Left forelimb (tissue), 1 donor: ENCODE measurements at regions not wholly inside any gene's neighbourhood (a gene's known extent, or its start where the extent isn't known, plus 50 kb on each side); places are given as distances from the start of the nearest gene placed in this dataset.

Experiments
- DNase-seq: peaks from one replicate; pipeline ENCODE4 v3.0.0-alpha.2; 2018; ENCODE audit warnings: low spot score

DNA sequence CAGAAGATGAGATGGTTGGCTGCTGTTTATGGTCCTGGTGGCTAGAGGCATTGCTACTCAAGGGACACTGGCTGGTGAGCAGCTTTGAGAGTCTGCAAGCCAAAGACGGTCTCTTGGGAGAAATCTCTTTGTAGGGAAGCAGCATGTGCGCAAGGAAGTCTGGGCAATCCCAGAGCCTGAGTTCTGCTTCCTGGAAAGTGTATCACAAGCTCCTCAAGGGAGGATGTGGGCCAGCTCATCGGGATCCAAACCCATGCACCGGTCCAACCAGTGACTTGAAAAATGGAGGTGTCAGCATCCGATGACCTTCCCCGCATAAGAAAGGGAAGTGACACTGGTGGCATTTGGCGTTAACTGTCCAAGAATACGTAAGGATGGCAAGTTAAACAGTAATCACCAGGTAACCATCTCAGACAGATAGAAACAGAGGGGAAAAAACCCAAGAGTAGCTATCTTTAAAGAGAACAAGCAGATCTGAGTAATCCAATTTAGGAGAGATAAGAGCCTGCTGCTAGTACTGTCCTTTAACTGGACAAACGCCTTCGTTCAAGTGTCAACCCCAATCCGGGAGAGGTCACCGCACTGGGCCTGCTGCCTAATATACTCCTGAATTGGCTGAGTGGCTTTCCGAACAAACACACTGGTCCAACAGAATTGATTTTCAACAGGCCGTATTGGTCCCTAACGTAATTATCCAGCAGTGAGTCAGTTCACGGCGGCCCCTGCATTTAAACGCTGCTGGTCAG lies 303.0 kb upstream of the ZFHX3 start:
- DNase-seq: no peak

DNA sequence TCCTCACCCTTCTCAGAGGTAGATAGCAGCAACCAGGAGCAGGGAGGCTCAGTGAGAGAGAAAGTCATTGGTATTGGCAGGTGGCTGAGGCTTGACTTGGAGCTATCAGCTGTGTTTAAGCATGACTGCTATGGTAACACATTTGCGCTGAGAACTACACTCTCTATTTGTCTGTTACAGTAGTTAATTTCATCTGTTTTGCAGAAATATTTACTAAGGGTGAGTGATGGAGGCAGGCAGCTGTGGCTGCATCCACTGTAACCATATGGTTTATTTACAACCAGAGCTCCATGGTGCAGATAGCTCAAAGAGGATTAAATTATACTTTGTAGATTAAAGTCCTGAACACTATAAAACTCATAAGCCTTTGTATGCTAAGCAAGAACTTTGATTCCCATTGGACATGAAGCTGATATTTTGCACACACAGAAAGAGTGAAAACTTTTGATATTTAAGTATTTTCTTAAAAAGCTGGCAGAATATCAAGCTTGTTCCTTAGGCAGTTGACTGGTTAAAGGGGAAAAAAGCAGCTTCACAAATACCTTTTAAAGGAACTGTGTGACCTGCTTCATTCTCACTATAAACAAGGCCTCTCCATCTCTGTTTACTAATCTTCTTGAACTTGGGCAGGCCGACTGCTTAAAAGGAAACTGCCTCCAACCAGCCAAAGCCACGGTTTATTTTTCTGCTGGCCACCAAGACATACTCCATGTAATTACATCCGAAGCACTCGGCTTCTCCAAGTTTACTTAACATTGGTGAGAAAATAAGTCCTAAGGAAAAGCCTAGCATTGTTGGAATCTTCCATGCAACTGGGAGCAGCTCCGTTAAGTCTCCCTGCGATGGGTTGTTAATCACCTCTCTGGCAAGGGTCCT lies 299.8 kb upstream of the ZFHX3 start:
- DNase-seq: no peak

DNA sequence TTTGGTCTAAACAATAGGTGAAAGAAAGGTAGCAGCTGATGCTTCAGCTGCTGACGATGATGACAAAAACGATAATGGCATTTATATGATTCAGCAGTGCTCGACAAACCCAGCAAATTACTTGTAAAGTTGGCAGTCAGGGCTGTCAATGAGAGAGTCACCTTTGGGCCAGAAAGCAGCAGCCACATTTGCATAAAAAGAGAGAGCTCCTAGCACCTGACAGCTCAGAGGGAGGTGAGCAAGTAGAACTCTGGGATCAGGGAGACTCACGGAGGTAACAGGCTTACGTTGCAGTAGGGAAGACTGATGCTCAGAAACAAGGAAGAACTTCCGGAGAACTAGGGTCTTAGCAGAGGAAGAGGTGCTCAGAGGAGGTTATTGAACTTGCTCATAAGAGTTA lies 291.9 kb upstream of the ZFHX3 start:
- no peak for DNase-seq

DNA sequence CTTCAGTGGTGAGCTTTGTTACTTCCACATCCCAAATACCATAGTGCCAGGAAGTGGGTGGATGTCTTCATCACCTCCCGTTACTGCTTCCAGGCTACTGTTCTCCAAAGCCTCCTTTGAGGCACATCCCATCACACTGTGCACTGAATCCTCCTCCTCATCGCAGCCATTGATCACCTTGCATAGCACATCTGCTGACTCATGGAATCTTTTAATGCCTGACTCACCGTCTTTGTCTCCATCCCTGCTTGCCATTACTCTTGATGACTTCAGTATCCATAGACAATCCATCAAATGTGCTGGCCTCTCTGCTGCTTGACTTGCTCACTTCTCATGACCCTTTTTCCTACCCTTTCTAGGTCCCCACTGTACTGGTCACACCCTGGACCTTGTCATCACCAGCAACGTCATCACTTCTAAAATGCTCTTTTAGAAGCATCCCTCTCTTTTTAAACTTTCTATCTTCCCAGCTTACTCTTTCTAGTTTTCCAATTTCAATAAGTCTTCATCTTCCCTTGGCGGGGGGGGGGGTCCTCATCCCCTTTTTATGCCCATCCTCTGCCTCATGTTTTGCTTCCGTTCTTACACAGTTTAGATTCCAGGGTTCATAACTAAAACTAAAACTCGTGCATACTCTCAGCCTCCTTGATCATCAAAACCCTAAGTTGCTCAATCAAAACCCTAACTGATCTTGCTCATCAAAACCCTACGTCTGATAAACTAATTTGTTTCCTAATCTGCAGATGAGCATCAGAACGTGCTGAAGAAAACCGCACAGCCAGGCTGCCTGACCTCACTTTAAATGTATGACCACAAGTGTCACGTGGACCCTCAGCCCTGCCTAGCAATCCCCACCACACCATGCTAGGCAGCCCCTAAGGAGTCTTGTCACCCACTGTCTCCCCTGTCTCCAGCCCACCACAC lies 289.7 kb upstream of the ZFHX3 start:
- no peak for DNase-seq

DNA sequence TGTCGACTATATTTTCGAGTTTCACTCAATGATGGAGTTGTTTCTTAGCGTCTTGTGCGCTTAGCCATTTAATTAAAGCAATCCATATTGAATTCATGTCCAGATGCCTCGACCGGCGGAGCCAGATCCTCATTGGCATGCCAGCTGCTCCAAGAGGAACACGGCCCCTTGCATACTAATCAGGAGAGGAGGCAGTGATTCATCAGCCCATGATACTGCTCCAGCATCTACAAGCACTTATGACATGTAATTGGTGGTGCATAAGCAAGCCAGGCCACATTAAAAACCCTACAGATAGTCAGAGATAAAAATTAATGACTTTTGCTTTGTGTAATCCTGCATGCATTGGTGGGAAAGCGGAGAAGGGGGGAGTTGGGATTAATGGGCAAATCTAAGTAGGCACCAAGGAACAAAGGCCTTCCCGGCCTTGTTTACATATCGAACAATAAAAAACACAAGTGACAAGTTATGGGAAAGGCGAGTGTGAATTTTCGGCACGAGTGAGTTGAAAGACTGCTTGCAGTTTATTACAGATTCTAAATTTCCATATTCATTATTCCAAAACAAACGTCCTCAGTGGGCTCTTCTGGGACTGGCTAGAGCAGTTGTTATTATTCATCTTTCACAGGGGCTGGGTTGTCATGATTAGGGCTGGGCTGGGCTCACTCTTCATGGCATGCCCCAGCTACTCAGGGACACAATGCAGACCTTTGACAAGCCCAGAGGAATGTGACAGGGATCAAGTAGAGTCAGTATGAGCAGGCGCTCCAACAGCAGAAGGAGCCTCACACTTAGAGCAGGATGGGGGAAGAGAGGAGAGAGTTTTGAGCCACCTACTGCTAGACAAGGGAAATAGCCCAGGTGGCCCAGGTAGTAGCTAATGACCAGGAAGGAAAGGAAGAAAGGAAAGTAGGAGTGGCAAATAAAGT lies 281.7 kb upstream of the ZFHX3 start:
- no peak for DNase-seq

DNA sequence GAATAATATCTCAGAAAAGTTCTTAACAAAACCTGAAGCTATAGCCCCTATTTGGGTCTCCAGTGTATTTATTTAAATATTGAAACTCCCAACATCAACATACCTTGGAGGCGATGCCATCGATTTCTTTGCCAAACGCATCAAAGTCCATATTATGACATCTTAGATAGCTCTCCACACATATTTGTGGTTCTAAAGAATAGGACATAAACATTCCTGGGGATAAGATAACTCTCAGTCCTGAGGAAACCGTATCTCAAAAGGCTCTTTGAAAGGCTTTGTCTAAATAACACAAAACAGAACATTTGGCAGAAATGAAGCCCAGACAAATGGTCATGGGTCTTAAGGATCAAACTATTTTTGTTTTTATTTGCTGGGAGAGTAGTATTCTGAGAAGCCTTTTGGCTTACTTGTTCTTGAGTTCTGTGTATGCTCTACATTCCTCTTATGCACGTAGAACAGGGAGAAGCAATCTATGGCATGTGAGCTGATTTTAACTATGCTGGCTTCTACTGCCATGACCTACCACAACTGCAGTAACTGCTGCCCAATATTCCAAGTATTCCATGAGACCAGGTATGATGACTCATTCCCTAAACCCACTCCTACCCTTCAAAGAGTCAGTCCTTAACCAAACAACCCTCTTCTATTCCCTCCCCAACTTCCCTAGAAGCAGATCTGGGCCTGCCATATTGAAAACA lies 279.0 kb upstream of the ZFHX3 start:
- no peak for DNase-seq

DNA sequence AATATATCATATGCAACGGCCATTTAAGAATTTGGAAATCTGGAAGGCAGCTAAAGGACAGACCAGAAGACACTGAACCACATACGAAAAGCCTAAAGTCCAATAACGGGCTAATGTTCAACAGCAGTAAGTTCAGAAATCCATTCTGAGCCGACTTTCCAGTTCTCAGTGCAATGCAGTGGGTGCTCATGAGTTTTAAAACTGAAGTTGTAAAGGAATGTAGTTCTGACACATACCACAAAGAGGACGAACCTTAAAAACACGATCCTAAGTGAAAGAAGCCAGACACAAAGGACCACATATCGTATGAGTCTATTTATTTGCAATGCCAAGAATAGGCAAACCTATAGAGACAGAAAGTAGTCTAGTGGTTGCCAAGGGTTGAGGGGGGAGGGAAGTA lies 278.3 kb upstream of the ZFHX3 start:
- no peak for DNase-seq

DNA sequence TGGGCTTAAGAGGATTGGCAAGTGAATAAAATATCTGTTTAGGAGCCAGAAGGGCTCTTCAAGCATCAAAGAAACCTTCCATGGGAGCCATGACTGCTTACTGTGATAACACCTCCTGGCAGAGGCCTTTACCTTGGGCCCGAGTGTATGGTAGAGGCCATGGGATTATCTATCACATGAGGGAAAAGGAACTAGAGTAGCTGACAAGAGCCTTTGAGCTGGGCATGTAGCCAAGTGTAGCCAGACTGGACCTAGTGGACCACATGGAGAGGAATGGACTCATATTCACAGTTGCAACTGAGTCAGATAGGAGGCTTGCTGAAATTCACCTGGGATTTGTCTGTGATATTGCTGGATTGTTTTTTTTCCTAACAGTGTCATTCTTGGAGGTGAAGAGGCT lies 276.0 kb upstream of the ZFHX3 start:
- no peak for DNase-seq

DNA sequence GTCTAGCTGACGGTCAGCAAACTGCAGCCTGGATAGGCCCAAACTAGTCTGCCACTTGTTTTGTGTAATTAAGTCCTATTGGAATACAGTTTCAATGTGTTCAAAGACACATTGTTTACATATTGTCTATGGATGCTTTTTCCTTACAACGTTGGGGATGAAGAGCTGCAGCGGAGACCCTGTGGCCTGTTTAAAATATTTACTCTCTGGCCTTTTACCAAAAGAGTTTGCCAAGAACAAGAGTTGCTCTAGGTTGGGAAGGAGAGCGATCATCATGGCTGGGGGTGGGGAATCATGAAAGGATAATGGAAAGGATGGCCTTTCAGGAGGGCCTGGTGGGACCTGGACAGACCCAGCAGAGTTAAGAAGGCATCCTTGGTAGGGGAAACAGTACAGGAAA lies 274.9 kb upstream of the ZFHX3 start:
- no peak for DNase-seq

DNA sequence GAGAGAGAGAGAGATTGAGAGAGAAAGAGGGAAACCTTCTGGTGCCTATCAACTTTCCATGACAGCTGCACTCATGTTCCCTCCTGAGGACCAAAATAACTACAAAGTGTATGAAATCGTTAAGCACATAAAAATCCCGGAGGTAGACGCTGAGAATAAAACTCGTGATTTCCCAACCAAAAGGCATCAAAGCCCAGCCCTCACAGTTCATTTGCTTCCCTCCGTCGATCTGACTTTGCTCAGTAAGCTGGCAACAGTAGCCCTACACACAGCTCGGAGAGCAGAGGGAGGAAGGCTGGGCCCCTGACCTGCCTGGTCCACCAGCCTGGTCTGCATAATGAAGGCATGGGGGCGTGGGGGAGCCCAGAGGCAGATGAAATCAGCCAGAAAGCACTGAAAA lies 273.9 kb upstream of the ZFHX3 start:
- DNase-seq: no peak

DNA sequence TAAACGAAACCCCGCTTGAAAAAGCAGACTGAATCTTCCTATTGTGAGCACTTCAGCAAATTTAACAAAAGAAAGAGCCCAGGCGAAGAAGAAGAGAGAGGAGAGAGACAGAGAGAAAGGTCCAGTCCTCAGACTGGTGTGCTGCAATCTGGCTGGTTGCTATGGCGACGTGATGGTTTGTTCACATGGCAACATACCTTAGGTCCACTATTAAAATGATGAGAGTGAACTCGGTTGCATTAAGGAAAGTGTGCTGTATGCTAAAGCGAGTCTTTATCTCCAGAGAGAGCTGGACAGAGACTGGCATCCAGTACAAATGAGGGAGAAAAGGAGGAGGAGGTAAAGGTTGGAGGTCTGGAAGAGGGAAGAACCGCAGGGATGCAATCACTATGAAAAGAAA lies 271.8 kb upstream of the ZFHX3 start:
- no peak for DNase-seq

DNA sequence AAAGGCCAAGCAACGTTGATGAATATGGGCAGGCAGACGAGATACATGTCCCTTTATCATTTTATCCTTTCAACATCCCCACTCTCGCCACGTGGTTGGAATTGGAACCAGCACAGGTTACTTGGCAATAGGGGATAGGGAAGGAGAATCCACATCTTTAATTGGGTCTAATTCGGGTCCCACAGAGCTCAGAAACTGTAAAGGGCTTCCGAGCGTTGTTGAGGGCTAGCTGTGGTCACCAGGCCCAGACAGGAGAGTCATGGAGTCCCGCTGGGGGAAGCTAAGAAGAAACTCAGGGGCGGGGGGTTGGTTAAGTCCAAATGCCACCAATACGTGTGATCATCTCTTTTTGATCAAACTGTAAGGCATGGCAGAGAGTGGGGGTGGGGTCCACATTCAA lies 271.3 kb upstream of the ZFHX3 start:
- no peak for DNase-seq

DNA sequence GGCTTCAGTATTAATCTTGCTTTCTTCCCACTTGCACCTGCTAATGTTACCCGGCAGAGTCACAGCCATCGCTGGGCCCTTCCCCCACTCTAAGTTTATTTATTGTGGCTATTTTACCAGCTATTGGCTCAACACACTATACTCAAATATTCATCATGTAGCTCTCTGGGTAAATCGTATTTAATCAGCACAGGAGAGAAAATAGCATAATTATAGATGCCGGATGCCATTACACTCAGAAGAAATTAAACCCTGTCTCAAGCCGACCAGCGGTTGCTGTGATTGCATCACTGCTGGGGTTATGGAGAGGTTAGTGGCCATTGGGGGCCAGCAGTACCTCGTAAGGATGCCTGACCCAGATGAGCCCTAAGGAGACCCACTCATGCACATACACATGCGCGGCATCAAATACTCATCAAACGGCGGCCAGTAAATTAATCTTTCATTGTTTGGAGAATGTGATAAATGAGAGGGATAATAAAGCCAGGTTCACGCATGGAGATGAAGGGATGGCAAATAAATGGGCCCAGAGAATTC lies 269.5 kb upstream of the ZFHX3 start:
- DNase-seq: no peak

DNA sequence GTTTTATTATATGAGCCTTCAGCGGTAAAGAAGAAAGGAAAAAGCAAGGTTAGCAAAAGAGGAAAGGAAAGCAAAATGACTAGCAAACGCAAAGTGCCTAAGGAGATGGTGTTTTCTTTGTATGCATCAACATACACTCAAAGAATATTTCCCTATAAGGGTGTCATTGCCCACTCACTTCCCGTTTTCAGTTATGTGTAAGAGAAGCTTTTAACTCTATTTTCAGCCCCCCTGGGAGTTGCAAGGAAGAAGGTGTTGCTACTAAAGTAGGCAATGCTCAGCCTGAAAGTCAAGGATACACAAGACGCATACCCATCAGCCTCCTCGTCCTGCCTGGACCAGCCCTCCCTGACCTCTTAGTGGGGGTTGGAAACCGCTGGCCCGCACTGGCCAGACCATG lies 267.7 kb upstream of the ZFHX3 start:
- no peak for DNase-seq

DNA sequence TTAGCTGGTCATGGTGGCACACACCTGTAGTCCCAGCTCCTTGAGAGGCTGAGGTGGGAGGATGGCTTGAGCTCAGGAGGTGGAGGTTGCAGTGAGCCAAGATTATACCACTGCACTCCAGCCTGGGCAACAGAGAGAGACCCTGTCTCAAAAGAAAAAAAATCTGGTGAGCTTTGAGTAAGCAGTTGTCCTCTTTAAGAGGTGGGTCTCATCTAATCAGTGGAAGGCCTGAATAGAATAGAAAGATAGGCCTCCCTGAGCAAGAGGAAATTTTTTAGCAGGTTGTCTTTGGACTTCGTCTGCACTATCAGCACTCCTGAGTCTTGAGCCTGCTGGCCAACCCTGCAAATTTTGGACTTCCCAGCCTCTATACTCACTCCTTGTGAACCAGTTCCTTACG lies 266.0 kb upstream of the ZFHX3 start:
- DNase-seq: no peak

DNA sequence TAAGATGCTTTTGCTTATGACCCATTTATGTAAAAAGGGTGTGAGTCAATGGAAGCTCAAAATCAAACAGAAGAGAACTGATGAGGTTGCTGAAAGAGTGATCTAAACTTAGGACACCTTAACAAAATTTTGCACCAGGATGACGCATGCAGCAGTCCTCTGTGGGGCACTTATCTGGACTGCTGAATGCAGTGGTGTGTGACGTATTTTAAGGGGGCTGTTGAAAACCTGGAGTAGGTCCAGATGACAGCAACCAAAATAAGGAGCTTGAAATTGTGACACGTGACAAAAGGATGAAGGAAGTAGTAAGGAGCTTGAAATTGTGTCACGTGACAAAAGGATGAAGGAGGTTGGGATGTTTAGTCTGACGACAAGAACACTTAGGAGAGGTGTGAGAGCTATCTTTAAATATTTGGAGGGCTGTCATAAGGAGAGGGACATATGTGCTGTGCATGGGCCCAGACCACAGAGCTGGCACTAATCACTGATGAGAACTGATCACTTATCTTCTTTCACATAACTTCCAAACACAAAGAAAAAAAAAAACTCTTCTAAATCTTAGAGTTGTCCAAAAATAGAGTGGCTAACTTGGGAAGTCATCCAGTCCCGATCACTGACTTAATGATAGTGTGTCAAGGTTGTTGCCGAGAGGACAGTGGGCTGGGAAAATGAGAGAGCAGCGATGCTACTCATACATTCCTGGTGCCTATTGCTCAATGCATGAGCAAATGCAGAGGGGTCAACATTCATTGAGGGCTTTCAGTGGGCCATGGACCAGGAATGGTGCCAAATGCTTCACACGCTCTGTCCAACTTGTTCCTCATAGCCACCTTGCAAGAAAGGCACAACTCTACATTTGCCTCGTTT lies 264.2 kb upstream of the ZFHX3 start:
- no peak for DNase-seq

DNA sequence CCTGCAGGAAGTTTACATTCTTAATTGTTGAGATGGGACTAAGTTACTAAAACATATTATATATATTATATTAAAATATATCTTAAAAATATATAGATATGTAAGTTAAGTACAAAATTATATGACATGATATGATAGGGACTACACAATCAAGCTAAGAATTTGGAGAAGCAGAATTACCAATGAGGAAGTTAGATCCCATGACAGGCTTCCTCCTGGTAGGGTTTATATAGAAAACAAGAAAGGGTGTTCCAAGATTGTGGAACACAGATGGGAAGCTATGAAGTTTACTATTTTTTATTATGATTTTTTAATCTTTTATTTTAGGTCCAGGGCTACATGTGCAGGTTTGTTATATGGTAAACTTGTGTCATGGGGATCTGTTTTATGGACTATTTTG lies 260.8 kb upstream of the ZFHX3 start:
- no peak for DNase-seq

DNA sequence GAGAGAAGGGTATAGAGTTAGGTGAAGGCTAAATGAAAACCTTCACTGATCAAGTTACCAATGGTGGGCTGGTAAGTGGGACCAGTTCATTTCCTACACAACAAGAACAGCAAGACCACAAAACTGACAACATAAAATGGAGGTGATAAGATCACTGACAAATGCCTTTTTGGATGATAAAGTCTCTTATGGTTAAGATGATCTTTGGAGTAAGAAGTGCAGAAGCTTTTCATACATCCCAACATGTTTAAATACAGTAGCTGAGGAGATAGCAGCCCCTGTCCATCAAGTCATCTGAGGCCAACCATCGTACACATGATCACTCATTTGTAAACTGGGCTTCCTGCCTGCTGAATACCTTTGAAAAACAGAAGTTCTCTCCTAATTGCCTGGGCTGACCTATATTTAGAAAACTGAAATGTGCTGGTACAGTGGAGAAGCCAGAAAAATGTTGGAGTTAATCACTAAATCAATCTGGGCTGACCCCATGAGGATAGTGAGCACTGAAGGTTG lies 259.0 kb upstream of the ZFHX3 start:
- DNase-seq: no peak
